ENCODE measurements at regions not wholly inside any gene's neighbourhood (a gene's known extent, or its start where the extent isn't known, plus 50 kb on each side); places are given as distances from the start of the nearest gene placed in this dataset.

- TF ChIP-seq CTCF (conservative IDR thresholded peaks at IDR 0.05 in 1 of 2, IDR thresholded peaks at IDR 0.05 in 1 of 2; ENCODE audit: low read depth in 1 of 2, low read length in 2 of 2), result no peak
- no peak for TF ChIP-seq EZH2 (IDR thresholded peaks at IDR 0.05; ENCODE audit: low read length, missing control alignments)
Observed at GRCh38 chr7:16121876-16122390, 299.4 kb downstream of the CRPPA start.
